SK-N-SH (cell line): ENCODE measurements at regions not wholly inside any gene's neighbourhood (a gene's known extent, or its start where the extent isn't known, plus 50 kb on each side); places are given as distances from the start of the nearest gene placed in this dataset.

Source experiments
- CTCF ChIA-PET: fragments of 300-600, 350-600 bp; formaldehyde crosslinking; extraction: SDS; loops from one replicate; lab custom pipeline; 2021; lab: Yijun Ruan, JAX
- POLR2A ChIA-PET: fragments of 350-600 bp; sonication (Branson Sonifier 250); formaldehyde crosslinking; extraction: SDS; loops from one replicate; lab custom pipeline; 2020; ENCODE audit warnings: antibody characterized with exemption, inconsistent platforms; lab: Yijun Ruan, JAX
- DNase-seq: peaks from one replicate; pipeline ENCODE4 v3.0.0; 2012
- H2AFZ ChIP-seq: fragments of 200-600 bp; sonication (generic); 2 replicates; pipeline ENCODE4 v1.8.1; 2016; ENCODE audit warnings: antibody characterized with exemption, mild to moderate bottlenecking, low read depth
- H3F3A ChIP-seq: fragments of 200-600 bp; sonication (generic); replicated peaks from 2 replicates; pipeline ENCODE3; 2016; ENCODE audit warnings: antibody characterized with exemption, mild to moderate bottlenecking; ENCODE audit not compliant: insufficient read depth
- H3K27ac ChIP-seq, 2 experiments: fragments of 200-500 bp in 1 of 2; fragments of 200-600 bp in 1 of 2; sonication (Bioruptor generic) in 1 of 2; sonication (generic), shearing (Covaris generic) in 1 of 2; 2 replicates each; pipeline versions ENCODE4 v1.5.1 to v1.6.1; 2014 to 2016; ENCODE audit warnings: low read depth in 2 of 2, inconsistent platforms in 1 of 2, low read length in 1 of 2, mild to moderate bottlenecking in 1 of 2, mixed read lengths in 1 of 2
- H3K27me3 ChIP-seq: fragments of 200-600 bp; sonication (generic), shearing (Covaris generic); 2 replicates; pipeline ENCODE4 v1.6.1; 2016; ENCODE audit warnings: mixed run types; ENCODE audit not compliant: insufficient read depth
- H3K36me3 ChIP-seq, 2 experiments: fragments of 200-500 bp in 1 of 2; fragments of 200-600 bp in 1 of 2; sonication (Bioruptor generic) in 1 of 2; sonication (generic) in 1 of 2; replicated peaks in 1 of 2; 2 replicates each; pipeline versions ENCODE3 to v1.5.1; 2014 to 2016; ENCODE audit warnings: low read length in 1 of 2, mild to moderate bottlenecking in 1 of 2; ENCODE audit not compliant: insufficient read depth in 2 of 2, control insufficient read depth in 1 of 2
- H3K4me1 ChIP-seq, 2 experiments: fragments of 200-500 bp in 1 of 2; fragments of 200-600 bp in 1 of 2; sonication (Bioruptor generic) in 1 of 2; sonication (generic), shearing (Covaris generic) in 1 of 2; 2 replicates each; pipeline versions ENCODE4 v1.5.1 to v1.6.1; 2014 to 2016; ENCODE audit warnings: low read depth in 1 of 2, low read length in 1 of 2, mixed run types in 1 of 2; ENCODE audit not compliant: insufficient read depth in 2 of 2, control insufficient read depth in 1 of 2
- H3K4me2 ChIP-seq: fragments of 200-600 bp; sonication (generic), shearing (Covaris generic); 2 replicates; pipeline ENCODE4 v1.6.1; 2017; ENCODE audit warnings: mixed run types
- H3K4me3 ChIP-seq, 2 experiments: fragments of 200-500 bp in 1 of 2; fragments of 200-600 bp in 1 of 2; sonication (Bioruptor generic) in 1 of 2; sonication (generic), shearing (Covaris generic) in 1 of 2; 2 replicates each; pipeline versions ENCODE4 v1.5.1 to v1.8.1; 2014 to 2016; ENCODE audit warnings: low read depth in 2 of 2, inconsistent platforms in 1 of 2, low read length in 1 of 2, mild to moderate bottlenecking in 1 of 2, mixed read lengths in 1 of 2, moderate library complexity in 1 of 2
- H3K79me2 ChIP-seq: fragments of 200-600 bp; sonication (generic); 2 replicates; pipeline ENCODE4 v1.8.1; 2017; ENCODE audit warnings: mild to moderate bottlenecking; ENCODE audit not compliant: insufficient read depth
- H3K9ac ChIP-seq: fragments of 200-600 bp; sonication (generic); 2 replicates; pipeline ENCODE4 v1.6.1; 2017; ENCODE audit warnings: mixed run types
- H3K9me2 ChIP-seq: fragments of 200-600 bp; sonication (generic); 2 replicates; pipeline ENCODE4 v1.6.1; 2017; ENCODE audit warnings: mixed run types
- H3K9me3 ChIP-seq: fragments of 200-600 bp; sonication (generic); 2 replicates; pipeline ENCODE4 v1.6.1; 2017; ENCODE audit warnings: mixed run types, mild to moderate bottlenecking, moderate library complexity
- H4K20me1 ChIP-seq: fragments of 200-600 bp; sonication (generic); 2 replicates; pipeline ENCODE4 v1.6.1; 2017; ENCODE audit warnings: mild to moderate bottlenecking, mixed run types; ENCODE audit not compliant: insufficient read depth
- CHD2 ChIP-seq: fragments of 150-350 bp; IDR thresholded peaks from 2 replicates; pipeline ENCODE4 v1.6.1; 2018; ENCODE audit warnings: low read length; ENCODE audit not compliant: partially characterized antibody
- EP300 ChIP-seq, 2 experiments: IDR thresholded peaks; 2 replicates each; pipeline versions ENCODE4 v1.4.0 to v1.6.1; 2012; ENCODE audit warnings: borderline replicate concordance in 1 of 2, low read depth in 1 of 2, low read length in 1 of 2
- FOSL2 ChIP-seq: IDR thresholded peaks from 2 replicates; pipeline ENCODE4 v1.4.0; 2012; ENCODE audit warnings: low read depth, mild to moderate bottlenecking, moderate library complexity, borderline replicate concordance
- FOXJ3 ChIP-seq: sonication (generic); formaldehyde crosslinking; IDR thresholded peaks from 2 replicates; pipeline ENCODE4 v1.5.1; 2020; ENCODE audit warnings: mild to moderate bottlenecking, missing genetic modification reagents
- FOXM1 ChIP-seq: IDR thresholded peaks from 2 replicates; pipeline ENCODE4 v1.4.0; 2012; ENCODE audit warnings: low read depth, mild to moderate bottlenecking
- MEF2A ChIP-seq: IDR thresholded peaks from 2 replicates; pipeline ENCODE4 v1.4.0; 2012; ENCODE audit warnings: low read depth, borderline replicate concordance
- MXI1 ChIP-seq: IDR thresholded peaks from 2 replicates; pipeline ENCODE4 v1.6.1; 2012; ENCODE audit warnings: mild to moderate bottlenecking, low read depth, low read length, improper control_type of control experiment
- NFIC ChIP-seq: IDR thresholded peaks from 2 replicates; pipeline ENCODE4 v1.4.0; 2012; ENCODE audit warnings: borderline replicate concordance
- SIN3A ChIP-seq: IDR thresholded peaks from 2 replicates; pipeline ENCODE4 v1.6.1; 2012; ENCODE audit warnings: low read depth, mild to moderate bottlenecking, low read length, moderate library complexity, borderline replicate concordance
- TAF1 ChIP-seq: IDR thresholded peaks from 2 replicates; pipeline ENCODE4 v1.6.1; 2012; ENCODE audit warnings: low read depth, mild to moderate bottlenecking, low read length, moderate library complexity, borderline replicate concordance
- TCF12 ChIP-seq: IDR thresholded peaks from 2 replicates; pipeline ENCODE4 v1.4.0; 2012
- YY1 ChIP-seq: IDR thresholded peaks from 2 replicates; pipeline ENCODE4 v1.4.0; 2012; ENCODE audit warnings: low read depth, mild to moderate bottlenecking
- WGBS: methylation state at CpG from one replicate; pipeline ENCODE4 v1.1.6; 2017; ENCODE audit warnings: low lambda C conversion rate; 5-methylcytosine and 5-hydroxymethylcytosine counted together
- TF ChIP-seq, protein P1 (sequence below): fragments of 150-350 bp; IDR thresholded peaks from 2 replicates; pipeline ENCODE4 v1.6.1; 2016; ENCODE audit warnings: mild to moderate bottlenecking, low read depth, low read length
- TF ChIP-seq, protein P2 (sequence below): IDR thresholded peaks from 2 replicates; pipeline ENCODE4 v1.4.0; 2012; ENCODE audit warnings: low read depth, borderline replicate concordance
- TF ChIP-seq, protein P3 (sequence below): fragments of 200-600 bp; sonication (generic); IDR thresholded peaks from 2 replicates; pipeline ENCODE4 v1.6.1; 2017; ENCODE audit warnings: antibody characterized with exemption, mild to moderate bottlenecking, moderate library complexity

DNA sequence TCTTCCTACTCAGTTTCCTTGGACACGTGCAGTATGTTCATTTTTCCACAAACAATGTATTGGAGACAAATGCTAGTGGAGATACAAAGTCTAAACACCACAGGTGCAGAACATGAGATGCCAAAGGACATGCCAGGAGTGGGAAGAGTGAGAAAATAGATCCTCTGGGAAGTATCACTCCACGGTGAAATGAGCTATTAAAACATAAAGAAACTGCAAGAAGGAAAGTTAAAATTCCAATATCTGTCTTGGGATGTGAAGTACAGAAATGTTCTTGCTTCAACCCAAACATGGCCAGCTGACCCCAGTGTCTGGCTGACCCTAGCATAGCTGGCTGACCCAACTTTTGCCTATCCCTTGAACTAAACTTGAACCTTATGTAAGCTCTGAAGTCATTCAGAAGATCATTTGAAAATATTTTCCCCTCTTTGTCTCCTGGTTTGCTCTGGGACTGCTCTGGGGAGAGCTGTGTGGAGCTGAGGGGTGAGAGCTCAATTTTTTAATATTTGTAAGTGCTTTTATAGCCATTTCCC lies 59.5 kb downstream of the FZD1 start:
- WGBS: 16% methylated on average over 2 of the region's 2 CpGs
- Histone ChIP-seq H3K9ac (no peak overlapping the region), H3K9me3 (no peaks in the 10 kb centered on the region), H3K4me3 (no peak overlapping the region), H3K4me1 (peaks cover 0 to 5% of the 10 kb centered on the region in 2 experiments; a peak in 1 of 4 replicates), H3K4me2 (no peak overlapping the region), H3K36me3 (no peaks in the 10 kb centered on the region), H3F3A (no peaks in the 10 kb centered on the region), H3K9me2 (no peaks in the 10 kb centered on the region), H3K27me3 (no peaks in the 10 kb centered on the region), H4K20me1 (no peaks in the 10 kb centered on the region), H3K27ac (no peak overlapping the region), H3K79me2 (no peaks in the 10 kb centered on the region), H2AFZ (no peak overlapping the region)
- CTCF ChIA-PET: interaction anchor here (0.6 to 1.0 kb wide), 3 partner anchors 10 to 247 kb away, joined by 3 read pairs; no protein-coding TSS in a partner anchor
- POLR2A ChIA-PET: no interaction called here
- TF ChIP-seq, protein P1, sequence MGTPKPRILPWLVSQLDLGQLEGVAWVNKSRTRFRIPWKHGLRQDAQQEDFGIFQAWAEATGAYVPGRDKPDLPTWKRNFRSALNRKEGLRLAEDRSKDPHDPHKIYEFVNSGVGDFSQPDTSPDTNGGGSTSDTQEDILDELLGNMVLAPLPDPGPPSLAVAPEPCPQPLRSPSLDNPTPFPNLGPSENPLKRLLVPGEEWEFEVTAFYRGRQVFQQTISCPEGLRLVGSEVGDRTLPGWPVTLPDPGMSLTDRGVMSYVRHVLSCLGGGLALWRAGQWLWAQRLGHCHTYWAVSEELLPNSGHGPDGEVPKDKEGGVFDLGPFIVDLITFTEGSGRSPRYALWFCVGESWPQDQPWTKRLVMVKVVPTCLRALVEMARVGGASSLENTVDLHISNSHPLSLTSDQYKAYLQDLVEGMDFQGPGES: no peak
- no peak for TF ChIP-seq FOXM1
- TF ChIP-seq FOXJ3 (CRISPR knock-in tag): no peak
- TF ChIP-seq CHD2: no peak
- no peak for TF ChIP-seq EP300 (IDR thresholded peaks at IDR 0.05; ENCODE audit: borderline replicate concordance in 1 of 2, low read depth in 1 of 2, low read length in 1 of 2)
- no peak for TF ChIP-seq TCF12
- no peak for TF ChIP-seq NFIC
- TF ChIP-seq MXI1: no peak
- TF ChIP-seq SIN3A: no peak
- no peak for TF ChIP-seq TAF1
- TF ChIP-seq, protein P2, sequence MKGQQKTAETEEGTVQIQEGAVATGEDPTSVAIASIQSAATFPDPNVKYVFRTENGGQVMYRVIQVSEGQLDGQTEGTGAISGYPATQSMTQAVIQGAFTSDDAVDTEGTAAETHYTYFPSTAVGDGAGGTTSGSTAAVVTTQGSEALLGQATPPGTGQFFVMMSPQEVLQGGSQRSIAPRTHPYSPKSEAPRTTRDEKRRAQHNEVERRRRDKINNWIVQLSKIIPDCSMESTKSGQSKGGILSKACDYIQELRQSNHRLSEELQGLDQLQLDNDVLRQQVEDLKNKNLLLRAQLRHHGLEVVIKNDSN: no peak
- TF ChIP-seq, protein P3, sequence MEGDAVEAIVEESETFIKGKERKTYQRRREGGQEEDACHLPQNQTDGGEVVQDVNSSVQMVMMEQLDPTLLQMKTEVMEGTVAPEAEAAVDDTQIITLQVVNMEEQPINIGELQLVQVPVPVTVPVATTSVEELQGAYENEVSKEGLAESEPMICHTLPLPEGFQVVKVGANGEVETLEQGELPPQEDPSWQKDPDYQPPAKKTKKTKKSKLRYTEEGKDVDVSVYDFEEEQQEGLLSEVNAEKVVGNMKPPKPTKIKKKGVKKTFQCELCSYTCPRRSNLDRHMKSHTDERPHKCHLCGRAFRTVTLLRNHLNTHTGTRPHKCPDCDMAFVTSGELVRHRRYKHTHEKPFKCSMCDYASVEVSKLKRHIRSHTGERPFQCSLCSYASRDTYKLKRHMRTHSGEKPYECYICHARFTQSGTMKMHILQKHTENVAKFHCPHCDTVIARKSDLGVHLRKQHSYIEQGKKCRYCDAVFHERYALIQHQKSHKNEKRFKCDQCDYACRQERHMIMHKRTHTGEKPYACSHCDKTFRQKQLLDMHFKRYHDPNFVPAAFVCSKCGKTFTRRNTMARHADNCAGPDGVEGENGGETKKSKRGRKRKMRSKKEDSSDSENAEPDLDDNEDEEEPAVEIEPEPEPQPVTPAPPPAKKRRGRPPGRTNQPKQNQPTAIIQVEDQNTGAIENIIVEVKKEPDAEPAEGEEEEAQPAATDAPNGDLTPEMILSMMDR: no peak
- no peak for TF ChIP-seq MEF2A
- TF ChIP-seq FOSL2: no peak
- TF ChIP-seq YY1: no peak
- DNase-seq: no peak
